DMS114 treated with DMSO at 0.1 percent for 48 hours (cell line): ENCODE measurements at regions not wholly inside any gene's neighbourhood (a gene's known extent, or its start where the extent isn't known, plus 50 kb on each side); places are given as distances from the start of the nearest gene placed in this dataset.

ENCODE experiments used
- DNase-seq: peaks from one replicate; lab custom pipeline; 2025; ENCODE audit not compliant: unreplicated experiment; lab: John Stamatoyannopoulos, UW

DNA sequence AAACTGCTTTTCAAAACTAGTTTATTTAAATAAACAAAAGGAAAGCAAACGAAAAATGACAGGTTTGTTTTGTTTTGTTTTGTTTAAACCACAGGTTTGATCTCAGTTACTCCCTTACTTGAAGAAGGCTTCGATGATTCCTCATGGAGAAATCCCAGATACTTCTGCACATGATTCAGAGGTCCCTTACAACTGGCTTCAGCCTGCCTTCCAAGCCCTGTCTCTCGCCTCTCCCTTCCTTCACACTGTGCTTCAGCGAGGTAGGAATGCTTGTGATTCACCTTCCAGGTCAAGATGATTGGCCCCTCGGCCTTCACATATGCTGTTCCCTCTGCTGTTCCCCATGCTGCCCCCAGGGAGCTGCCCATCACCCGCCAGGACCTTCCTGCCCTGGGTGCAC, 104.1 kb upstream of the ITGA6 start:
- DNase-seq: no peak

DNA sequence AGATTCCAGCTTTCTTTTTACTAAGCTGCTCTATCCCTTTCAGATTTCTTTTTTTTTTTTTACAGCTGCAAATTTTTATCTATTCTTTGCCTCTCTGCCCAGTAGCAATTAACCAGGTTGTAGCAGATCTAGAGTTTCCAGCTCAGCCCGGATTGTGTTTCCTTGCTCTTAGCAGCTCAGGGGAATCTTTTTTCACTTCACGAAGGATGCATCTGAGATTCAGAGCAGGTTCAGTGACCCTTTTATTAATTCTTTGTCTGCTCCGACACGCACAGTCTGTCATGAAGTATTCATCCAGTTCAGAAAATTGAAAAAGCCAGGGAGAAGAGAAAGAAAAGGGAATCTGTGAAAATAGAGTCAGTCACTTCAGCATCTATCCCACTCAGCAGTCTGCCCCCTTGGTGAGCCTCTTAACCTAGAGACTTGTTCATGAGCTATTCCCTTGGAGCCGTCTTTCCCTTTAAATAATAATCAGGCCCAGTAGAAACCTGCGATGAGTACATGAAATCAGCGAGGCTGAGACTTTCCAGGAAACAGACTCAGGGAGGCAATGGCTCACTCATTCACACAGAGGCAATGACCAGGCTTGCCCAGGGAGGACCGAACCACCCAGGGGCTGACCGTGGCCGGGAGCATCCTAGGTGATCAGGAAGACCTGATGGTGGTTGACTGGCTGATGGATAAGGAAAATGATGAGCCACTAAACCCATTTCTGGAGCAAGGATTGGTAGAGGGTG, 103.4 kb upstream of the ITGA6 start:
- DNase-seq: no peak

DNA sequence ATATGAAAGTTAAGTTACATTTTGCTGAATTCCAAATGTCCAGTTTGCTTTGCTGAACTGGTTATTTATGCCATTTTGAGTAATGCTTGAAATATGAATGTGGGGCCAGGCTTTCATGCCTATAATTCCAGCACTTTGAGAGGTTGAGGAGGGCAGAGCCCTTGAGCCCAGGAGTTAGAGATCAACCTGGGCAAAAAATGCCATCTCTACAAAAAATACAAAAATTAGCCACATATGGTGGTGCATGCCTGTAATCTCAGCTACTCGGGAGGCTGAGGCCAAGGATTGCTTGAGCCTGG, 101.2 kb upstream of the ITGA6 start:
- DNase-seq: no peak

DNA sequence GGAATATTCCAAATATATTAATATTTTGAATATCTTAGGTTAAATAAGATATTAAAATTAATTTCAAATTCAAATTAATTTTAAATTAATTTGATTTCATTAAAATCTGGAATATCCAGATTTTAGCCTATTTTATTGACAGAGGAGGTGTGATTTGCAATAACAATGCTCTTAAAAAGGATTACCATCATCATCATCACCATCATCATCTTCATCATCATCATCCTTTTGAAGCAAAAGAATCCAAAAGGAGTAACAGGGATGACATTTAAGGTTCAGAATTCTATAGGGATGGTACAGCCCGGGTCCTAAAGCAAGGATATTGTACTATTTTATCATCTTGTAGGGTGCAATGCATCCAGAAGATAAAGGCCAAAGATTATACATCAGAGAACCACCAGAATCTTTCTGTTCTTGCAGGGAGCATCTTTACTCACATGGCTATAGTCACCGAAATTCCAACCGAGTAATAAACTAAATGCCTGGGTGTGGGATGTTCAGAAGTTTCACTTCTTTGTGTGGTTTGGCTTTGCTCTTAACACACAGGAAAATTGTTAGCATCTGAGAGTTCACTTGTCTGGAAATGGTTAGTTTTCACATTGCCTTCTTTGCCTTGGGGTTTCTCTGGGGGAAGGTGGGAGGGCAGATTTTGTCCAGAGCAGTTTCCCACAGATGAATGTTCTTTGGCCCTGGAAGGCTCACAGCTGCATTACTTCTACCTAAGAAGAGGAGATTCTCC, 99.1 kb upstream of the ITGA6 start:
- DNase-seq: no peak

DNA sequence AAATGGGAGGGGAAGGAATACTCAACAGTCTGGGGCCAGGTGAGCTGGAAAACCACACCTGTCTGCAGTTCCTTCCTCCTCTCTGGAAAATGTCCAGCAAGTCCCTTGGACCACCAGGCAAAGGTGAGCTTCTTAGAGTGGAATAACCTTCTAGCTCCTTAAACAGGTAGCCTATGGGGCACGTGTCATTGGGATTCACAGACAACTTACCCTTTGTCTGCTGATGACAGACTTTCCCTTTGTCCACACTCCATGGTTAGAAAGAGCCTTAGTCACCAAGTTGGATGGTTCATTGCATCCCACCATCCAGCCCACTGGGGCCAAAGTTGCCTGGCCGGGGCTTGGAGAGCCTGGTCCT, 98.0 kb upstream of the ITGA6 start:
- DNase-seq: no peak

DNA sequence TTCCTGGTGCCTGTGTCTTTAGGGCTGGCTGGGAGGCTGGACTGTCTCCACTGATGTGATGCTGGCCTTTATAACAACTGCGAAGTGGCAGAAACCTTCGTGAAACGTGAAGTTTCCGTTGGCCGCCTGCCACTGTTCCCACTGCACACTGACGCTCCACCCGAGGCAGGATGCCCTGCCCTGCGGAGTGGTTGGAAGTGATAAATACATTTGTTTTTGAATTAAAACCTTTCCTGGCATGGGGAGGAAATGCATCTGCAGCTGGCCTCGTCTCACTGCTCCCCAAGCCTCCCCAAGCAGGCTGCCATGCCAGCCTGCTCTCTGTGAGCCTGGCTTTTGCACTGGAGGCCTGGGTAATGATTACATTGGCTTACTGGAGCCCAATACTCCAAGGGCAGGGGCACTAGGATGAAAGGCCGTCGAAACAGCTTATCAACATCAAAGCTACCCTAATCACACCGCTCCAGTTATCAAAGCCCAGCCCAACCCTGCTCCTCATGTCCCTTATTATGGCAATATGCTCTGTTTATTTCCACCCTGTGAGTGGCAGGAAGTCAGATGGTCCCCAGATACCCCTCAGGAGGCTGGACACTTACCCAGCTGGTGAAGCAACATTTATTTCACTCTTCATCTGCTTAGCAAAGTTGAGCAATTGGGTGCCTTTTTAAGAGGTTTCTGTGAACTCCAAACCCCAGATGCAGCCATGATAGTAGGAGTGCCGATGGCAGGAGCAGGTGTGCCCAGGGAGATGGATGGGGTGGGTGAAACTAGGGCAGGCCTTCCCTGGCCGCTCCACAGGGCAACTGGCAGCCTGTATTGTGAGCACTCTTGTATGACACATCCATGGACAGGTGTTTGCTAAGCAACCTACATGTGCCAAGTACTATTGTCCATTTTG, 97.4 kb upstream of the ITGA6 start:
- no peak for DNase-seq

DNA sequence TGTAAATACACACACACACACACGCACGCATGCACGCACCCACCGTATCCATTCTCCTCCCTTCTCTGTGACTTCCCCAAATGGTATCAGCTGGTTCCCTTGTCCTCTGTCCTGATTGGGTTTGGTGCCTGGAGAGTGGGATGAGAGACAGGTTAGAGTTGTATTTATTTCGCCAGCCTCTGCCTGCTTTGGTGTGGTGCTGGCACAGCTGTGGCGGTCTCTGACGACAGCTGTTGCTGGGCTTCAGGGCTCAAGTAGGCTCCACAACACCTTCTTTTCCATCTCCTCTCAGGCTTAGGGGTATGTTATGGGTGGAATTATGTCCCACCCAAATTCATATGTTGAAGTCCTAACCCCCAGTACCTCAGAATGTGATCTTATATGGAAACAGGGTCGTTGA, 94.9 kb upstream of the ITGA6 start:
- no peak for DNase-seq

DNA sequence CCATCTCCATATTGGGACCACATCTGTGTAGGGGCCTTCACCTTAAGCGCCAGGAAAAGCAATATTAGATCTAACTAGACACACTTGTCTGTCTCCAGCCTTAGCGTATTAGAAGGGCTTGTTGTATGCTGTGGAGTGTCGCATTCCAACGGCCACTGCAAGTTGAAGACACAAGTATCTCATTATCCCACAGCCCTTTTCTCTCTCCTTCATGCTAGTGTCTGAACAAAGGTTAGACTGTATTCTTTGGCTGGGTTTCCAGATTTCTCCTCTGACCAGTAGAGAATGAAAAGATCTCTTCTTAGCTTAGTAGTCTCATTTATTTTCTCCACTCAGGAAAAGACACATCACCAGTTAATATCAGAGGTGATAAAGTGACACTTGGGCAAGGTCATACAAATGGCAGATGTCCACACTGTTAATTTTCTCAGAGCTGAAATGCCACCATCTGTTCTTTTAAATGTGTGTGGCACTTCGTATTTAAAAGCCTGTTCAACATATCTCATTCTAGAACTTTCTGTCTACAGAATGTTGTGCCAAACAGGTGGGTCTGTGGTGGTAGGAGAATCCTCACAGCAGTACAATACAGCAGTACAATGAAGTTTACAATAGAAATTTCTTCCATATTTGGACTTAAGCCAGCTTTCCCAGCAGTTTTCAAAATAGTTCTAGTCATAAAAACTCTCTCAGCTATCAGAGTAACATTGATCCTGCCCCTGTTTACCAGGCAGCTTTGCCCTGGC, 94.0 kb upstream of the ITGA6 start:
- no peak for DNase-seq

DNA sequence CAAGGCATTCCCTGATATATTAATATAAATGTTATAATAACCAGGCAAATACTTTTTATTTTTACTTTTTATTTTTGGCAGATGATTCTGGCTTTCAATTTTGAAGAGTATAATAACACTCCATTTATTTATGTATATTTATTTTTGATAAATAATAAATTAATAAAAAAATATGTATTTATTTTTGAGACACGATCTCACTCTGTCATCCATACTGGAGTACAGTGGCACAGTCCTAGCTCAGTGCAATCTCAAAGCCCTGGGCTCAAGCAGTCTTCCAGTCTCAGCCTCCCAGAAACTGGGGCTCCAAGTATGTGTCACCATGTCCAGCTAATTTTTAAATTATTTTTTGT, 93.4 kb upstream of the ITGA6 start:
- no peak for DNase-seq

DNA sequence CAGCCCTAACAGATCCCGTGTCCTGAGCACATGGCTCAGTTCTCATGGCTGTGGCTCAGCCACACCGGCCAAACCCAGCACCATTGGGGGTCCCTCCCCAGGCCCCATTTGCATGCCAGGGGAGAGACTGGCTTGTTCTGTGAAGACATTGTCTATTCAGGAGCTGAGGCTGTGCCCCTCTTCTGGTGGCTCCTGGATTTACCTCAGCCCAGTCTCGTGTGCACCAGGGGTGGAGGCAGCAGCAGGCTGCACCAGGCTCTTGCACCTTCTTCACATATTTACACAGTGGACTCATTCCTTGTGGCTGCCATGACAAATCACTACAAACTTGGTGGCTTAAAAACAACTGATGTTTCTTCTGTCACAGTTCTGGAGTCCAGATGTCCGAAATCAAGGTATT, 92.4 kb upstream of the ITGA6 start:
- no peak for DNase-seq

DNA sequence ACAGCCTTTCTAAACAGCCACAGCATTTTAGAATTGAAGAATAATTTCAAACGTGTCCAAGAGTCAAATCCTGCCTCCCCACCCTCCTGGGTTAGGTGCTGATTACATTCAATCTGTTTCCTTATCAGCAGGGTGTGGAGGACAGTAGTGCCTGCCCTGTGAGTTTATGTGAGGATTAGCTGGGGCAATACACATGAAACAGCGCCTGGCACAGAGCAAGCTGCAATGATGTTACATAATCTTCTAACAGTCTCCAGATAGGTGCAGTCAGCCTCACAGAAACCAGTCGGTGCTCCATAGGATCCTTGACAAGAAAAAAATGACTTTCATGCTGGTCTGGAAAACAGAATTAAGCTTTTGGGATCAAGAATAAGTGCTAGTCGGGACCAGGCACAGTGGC, 91.7 kb upstream of the ITGA6 start:
- DNase-seq: no peak

DNA sequence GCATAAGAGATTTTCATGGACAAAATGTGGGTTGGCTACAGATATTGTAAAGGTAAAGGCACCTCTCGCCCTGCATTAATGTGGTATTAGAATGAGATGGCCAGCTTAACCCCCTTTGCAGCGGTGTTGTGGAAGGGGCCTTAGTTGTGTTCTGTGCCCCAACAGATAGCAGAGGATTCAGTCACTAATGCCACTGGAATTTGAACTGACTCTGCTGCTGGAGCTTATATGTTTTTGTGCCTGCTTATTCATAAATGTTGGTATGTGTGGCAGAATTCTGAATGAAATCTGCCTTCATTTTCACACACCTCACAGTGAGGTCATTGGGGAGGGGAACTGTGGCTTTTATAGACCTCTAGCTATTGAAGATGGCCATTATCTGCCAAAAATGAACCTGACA, 90.7 kb upstream of the ITGA6 start:
- no peak for DNase-seq

DNA sequence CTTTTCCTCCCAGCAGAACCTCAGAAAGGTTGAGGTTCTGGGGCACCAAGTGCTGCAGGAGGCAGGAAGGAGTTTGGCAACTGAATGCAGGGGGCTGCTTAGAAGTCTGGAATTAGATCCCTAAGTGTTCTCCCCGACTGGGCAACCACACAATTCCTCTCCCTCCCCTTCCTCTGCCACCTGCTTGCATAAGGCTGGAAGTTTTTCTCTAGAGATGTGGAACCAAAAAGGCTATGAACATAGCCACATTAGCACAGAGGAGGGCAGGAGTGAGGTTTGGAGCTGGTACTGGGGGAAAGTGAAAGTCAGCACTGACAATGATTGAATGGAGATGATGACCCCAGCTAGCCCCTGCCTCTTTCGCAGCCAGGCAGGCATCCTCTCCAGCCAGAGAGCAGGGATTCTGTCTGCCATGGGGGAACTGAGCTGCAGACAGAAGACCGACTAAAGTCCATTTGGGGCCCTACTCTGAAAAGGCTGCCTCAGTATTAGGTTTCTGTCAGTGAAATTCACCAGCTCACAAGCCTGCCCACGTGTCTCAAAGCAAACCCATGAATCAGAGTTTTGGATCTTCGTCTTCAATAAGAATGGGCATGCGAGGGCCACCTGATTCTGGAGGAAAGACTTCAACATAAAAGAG, 87.9 kb upstream of the ITGA6 start:
- no peak for DNase-seq

DNA sequence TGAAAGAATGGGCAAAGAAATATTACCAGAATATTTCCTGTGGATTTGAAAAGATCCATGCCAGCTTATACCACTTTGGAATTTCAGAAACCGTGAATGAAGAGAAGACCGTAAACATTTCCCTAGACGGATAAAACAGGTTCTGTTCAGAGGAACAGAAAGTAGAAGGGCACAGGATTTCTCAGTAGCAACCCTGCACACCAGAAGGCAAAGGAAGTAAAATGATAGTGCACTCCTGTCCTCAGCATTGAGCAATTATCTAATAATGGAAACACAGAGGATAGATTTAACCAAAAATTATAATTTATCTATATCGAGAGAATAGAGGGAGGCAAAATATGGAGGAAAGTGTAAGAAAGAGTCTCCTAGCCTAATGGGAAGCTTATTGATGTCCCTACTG, 87.0 kb upstream of the ITGA6 start:
- no peak for DNase-seq

DNA sequence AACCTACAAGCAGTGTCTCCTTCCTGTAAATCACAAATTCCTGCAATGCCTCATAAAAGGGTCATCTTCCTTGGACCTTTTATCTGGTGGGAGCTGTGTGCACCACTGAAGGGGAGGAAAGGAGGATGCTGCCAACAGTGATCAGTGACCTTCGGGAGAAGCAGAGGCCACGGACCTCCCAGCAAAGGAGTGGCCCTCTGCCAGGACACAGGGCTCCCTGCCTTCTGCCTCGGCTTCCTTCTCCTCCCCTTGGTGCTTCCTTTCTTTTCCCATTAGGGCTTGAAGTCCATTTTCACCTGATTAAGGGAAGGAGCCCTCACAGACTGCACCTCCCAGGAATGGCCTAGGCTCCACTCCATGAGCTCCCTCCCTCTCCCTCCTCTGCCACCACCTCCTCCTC, 85.3 kb upstream of the ITGA6 start:
- no peak for DNase-seq

DNA sequence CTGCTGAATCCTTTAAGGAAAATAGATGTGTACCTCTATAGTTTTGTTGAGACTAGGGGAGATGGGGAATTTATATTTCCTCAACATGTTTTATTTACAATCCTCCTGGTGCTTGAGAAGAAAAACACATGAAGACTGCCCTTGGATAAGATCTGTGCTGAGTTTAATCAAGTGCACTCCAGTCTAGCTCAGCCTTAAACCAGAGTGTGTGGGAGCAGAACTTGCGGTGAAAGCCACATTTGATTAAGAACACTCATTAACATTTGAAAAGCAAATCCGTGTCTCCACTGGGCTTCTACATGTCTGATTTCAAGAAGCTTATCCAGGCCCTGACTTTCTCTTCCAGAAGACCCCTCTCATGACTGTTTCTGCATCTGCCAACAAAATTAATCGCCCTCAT, 84.8 kb upstream of the ITGA6 start:
- no peak for DNase-seq

DNA sequence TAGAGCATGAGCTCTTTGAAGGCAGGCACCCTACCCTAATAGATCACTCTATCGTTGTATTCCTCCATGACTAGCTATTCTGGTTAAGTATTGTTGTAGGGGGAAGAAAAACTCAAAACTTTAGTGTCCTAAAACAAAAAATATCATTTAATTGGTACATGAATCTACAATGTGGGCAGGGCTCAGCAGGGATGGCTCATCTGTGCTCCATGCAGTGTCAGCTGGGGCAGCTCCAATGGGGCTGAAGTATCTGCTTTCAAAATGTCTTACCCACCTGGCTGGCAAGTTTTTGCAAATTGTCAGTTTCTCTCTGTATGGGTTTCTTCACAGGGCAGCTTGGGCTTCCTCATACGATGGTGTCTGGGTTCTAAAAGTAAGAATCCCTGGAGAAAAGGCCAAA, 83.2 kb upstream of the ITGA6 start:
- DNase-seq: no peak

DNA sequence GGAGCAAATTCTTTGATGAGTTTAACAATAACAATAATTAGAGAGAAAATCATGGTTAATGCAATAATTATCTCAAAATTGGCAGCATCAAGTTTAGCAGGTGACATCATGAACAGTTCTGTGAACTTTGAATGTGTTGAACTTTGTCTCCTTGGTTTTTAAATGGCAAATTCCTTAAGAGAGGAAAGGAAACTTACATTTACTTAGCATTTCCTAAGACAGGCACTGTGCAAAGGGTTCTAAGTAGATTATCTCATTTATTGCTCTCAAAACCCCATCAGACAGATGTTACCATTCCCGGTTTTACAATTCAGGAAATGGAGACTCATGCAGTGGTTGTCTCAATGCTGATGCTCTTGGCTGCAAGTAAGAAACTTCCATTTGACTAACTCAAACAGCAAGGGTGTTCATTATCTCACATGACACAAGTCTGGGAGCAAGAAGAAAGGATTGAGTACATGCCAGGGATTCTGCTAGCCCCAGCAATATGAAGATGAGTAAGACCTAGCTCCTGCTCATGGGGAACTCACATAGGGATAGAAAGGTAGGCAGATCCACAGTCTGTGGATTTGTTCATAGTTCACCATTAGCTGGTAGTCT, 81.3 kb upstream of the ITGA6 start:
- no peak for DNase-seq

DNA sequence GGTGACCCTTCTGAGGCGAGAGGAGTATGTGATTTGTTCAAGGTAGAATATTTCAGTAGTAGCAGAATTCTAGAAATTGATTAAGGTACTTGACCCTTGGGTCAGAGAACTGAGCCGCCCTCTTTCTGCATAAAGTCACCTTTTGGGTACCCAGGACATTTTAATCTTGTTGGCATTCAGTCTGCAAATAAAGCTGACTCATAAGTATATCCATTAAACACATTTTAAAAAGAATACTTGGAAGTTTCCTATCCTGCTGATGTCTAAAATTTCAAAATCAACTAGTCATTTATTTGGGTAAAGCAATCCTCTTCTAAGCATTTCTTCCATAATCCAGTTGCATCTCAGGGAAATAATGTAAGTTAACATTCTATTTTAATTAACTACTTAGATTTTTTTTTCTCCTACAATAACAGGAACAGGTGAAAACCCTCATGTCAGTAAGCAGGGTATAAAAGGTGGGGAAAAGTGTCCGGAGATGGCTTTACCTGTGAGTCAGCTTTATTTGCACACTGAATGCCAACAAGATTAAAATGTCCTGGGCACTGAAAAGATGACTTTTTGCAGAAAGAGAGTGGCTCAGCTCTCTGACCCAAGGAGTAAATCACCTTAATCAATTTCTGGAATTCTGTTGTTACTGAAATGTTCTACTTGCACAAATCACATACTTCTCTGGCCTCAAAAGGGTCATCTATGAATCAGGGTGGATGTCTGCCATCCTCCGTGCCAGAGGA, 78.7 kb upstream of the ITGA6 start:
- DNase-seq: no peak

DNA sequence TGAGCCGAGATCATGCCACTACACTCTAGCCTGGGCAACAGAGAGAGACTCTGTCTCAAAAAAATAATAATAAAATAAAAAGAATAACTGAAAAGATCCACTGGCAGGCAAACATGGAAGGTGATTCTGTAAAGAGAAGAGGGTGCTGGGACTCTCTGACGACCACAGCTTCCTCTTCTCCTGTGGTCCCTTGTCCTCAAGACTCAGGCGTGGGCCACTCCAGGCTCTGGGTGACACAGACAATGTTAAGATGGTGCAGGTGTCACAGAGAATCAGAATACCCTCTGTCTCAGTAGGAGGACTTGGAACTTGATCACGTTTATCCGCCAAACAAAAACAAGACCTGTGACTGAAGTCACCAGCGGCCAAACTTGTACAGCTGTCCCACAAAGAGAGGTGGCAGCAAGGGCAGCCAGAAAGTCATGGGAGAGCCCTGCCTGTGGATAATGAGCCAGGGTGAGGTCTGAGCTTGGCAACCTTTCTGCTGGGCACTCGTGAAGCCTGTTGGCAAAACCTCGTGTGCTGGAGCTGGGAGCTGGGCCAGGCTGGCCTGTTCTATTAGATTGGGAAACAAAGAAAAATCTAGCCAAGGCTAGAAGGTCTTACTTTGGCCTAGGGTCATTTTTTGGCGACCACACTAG, 76.4 kb upstream of the ITGA6 start:
- DNase-seq: no peak
